Ovary (tissue), 3 donors: ENCODE measurements at regions not wholly inside any gene's neighbourhood (a gene's known extent, or its start where the extent isn't known, plus 50 kb on each side); places are given as distances from the start of the nearest gene placed in this dataset.
"Not testable (repeated sequence)": the region's sequence is repeated elsewhere in the genome, so short reads cannot be mapped to it uniquely, and the experiment has no call there.

ENCODE experiments used
- CTCF ChIP-seq, 3 donors: fragments of 450-650 bp in 2 of 3; fragments of 200-600 bp in 1 of 3; IDR thresholded peaks; one replicate each; pipeline versions ENCODE4 v1.5.1 to v1.8.0; 2016 to 2022; ENCODE audit warnings: antibody characterized with exemption in 3 of 3, mild to moderate bottlenecking in 1 of 3
- EP300 ChIP-seq: sonication (generic); formaldehyde crosslinking; IDR thresholded peaks from one replicate; pipeline ENCODE4 v1.6.1; 2017; ENCODE audit warnings: antibody characterized with exemption
- POLR2A ChIP-seq: fragments of 450-650 bp; IDR thresholded peaks from one replicate; pipeline ENCODE4 v1.6.1; 2017; ENCODE audit warnings: antibody characterized with exemption, mild to moderate bottlenecking, moderate library complexity
- donor health status: DM: no; HTN: no; CAD: no.

- not testable (repeated sequence) for TF ChIP-seq CTCF (IDR thresholded peaks at IDR 0.05); POLR2A; EP300
Measured at GRCh38 chr14:106234525-106235254, 708.3 kb downstream of the TMEM121 start.
